Skeletal muscle satellite cell (primary cell): ENCODE measurements at regions not wholly inside any gene's neighbourhood (a gene's known extent, or its start where the extent isn't known, plus 50 kb on each side); places are given as distances from the start of the nearest gene placed in this dataset.

ENCODE experiments used
- H3K27me3 ChIP-seq: 2 replicates; pipeline ENCODE4 v1.7.0; 2013; ENCODE audit warnings: low read length; ENCODE audit not compliant: control insufficient read depth, insufficient read depth
- H3K36me3 ChIP-seq: 2 replicates; pipeline ENCODE4 v1.7.0; 2013; ENCODE audit warnings: mild to moderate bottlenecking, control low read depth, low read length; ENCODE audit not compliant: insufficient read depth
- H3K4me1 ChIP-seq: 2 replicates; pipeline ENCODE4 v1.7.0; 2013; ENCODE audit warnings: low read length; ENCODE audit not compliant: control insufficient read depth, insufficient read depth
- H3K4me2 ChIP-seq: 2 replicates; pipeline ENCODE4 v1.7.0; 2013; ENCODE audit warnings: mild to moderate bottlenecking, low read length
- H3K4me3 ChIP-seq: 2 replicates; pipeline ENCODE4 v1.7.0; 2013; ENCODE audit warnings: low read length
- H3K9ac ChIP-seq: 2 replicates; pipeline ENCODE4 v1.7.0; 2013; ENCODE audit warnings: mild to moderate bottlenecking, low read depth, low read length, moderate library complexity
- H3K9me3 ChIP-seq: replicated peaks from 2 replicates; pipeline ENCODE4 v1.7.0; 2013; ENCODE audit warnings: mild to moderate bottlenecking, control low read depth, low read length

- H3K4me1 ChIP-seq: no peaks in the 10 kb centered on the region
- H3K4me3 ChIP-seq: no peak overlapping the region
- no peaks in the 10 kb centered on the region for H3K27me3 ChIP-seq
- H3K9ac ChIP-seq: no peak overlapping the region
- no peak overlapping the region for H3K4me2 ChIP-seq
- H3K9me3 ChIP-seq: no peaks in the 10 kb centered on the region
- no peaks in the 10 kb centered on the region for H3K36me3 ChIP-seq
Observed at GRCh38 chr20:11059659-11060058, 385.9 kb upstream of the JAG1 start.

- Histone ChIP-seq H3K36me3 (no peaks in the 10 kb centered on the region), H3K4me2 (no peak overlapping the region), H3K27me3 (no peaks in the 10 kb centered on the region), H3K4me3 (no peak overlapping the region), H3K9ac (no peak overlapping the region), H3K9me3 (no peaks in the 10 kb centered on the region), H3K4me1 (no peaks in the 10 kb centered on the region)
Observed at GRCh38 chr20:11060423-11061185, 386.8 kb upstream of the JAG1 start.

- H3K9me3 ChIP-seq: no peaks in the 10 kb centered on the region
- H3K4me3 ChIP-seq: no peak overlapping the region
- H3K4me2 ChIP-seq: no peak overlapping the region
- H3K36me3 ChIP-seq: no peaks in the 10 kb centered on the region
- no peaks in the 10 kb centered on the region for H3K27me3 ChIP-seq
- H3K4me1 ChIP-seq: no peaks in the 10 kb centered on the region
- no peak overlapping the region for H3K9ac ChIP-seq
Observed at GRCh38 chr20:11063444-11063843, 389.6 kb upstream of the JAG1 start.

GRCh38 chr20:11064946-11065345, 391.1 kb upstream of the JAG1 start:
- no peaks in the 10 kb centered on the region for H3K9me3 ChIP-seq
- H3K4me3 ChIP-seq: no peak overlapping the region
- no peaks in the 10 kb centered on the region for H3K27me3 ChIP-seq
- no peaks in the 10 kb centered on the region for H3K4me1 ChIP-seq
- no peak overlapping the region for H3K9ac ChIP-seq
- H3K36me3 ChIP-seq: no peaks in the 10 kb centered on the region
- no peak overlapping the region for H3K4me2 ChIP-seq

GRCh38 chr20:11067359-11067758, 393.6 kb upstream of the JAG1 start:
- H3K36me3 ChIP-seq: no peaks in the 10 kb centered on the region
- H3K4me2 ChIP-seq: no peak overlapping the region
- no peaks in the 10 kb centered on the region for H3K27me3 ChIP-seq
- H3K9ac ChIP-seq: no peak overlapping the region
- H3K9me3 ChIP-seq: no peaks in the 10 kb centered on the region
- H3K4me1 ChIP-seq: no peaks in the 10 kb centered on the region
- H3K4me3 ChIP-seq: no peak overlapping the region

GRCh38 chr20:11072982-11073381, 399.2 kb upstream of the JAG1 start:
- no peak overlapping the region for H3K4me2 ChIP-seq
- H3K9ac ChIP-seq: no peak overlapping the region
- H3K27me3 ChIP-seq: no peaks in the 10 kb centered on the region
- H3K36me3 ChIP-seq: no peaks in the 10 kb centered on the region
- H3K4me1 ChIP-seq: no peaks in the 10 kb centered on the region
- no peak overlapping the region for H3K4me3 ChIP-seq
- H3K9me3 ChIP-seq: no peaks in the 10 kb centered on the region

GRCh38 chr20:11076434-11077105, 402.8 kb upstream of the JAG1 start:
- no peak overlapping the region for H3K4me2 ChIP-seq
- H3K27me3 ChIP-seq: no peaks in the 10 kb centered on the region
- no peaks in the 10 kb centered on the region for H3K9me3 ChIP-seq
- no peaks in the 10 kb centered on the region for H3K36me3 ChIP-seq
- H3K4me3 ChIP-seq: no peak overlapping the region
- no peaks in the 10 kb centered on the region for H3K4me1 ChIP-seq
- no peak overlapping the region for H3K9ac ChIP-seq

GRCh38 chr20:11077226-11077625, 403.4 kb upstream of the JAG1 start:
- Histone ChIP-seq H3K9ac (no peak overlapping the region), H3K4me1 (no peaks in the 10 kb centered on the region), H3K36me3 (no peaks in the 10 kb centered on the region)

GRCh38 chr20:11080010-11080409, 406.2 kb upstream of the JAG1 start:
- Histone ChIP-seq H3K4me1 (no peaks in the 10 kb centered on the region), H3K4me3 (no peak overlapping the region), H3K4me2 (no peak overlapping the region), H3K36me3 (no peaks in the 10 kb centered on the region), H3K27me3 (no peaks in the 10 kb centered on the region), H3K9me3 (no peaks in the 10 kb centered on the region), H3K9ac (no peak overlapping the region)

More at GRCh38 chr20:11077226-11077625, 403.4 kb upstream of the JAG1 start:
- Histone ChIP-seq H3K27me3 (no peaks in the 10 kb centered on the region), H3K4me2 (no peak overlapping the region), H3K9me3 (no peaks in the 10 kb centered on the region), H3K4me3 (no peak overlapping the region)

- H3K9me3 ChIP-seq: no peaks in the 10 kb centered on the region
- no peak overlapping the region for H3K9ac ChIP-seq
- no peaks in the 10 kb centered on the region for H3K36me3 ChIP-seq
- H3K4me3 ChIP-seq: no peak overlapping the region
- H3K4me2 ChIP-seq: no peak overlapping the region
- H3K4me1 ChIP-seq: no peaks in the 10 kb centered on the region
- no peaks in the 10 kb centered on the region for H3K27me3 ChIP-seq
Observed at GRCh38 chr20:11080781-11081377, 407.1 kb upstream of the JAG1 start.

GRCh38 chr20:11083841-11084240, 410.0 kb upstream of the JAG1 start:
- H3K27me3 ChIP-seq: no peaks in the 10 kb centered on the region
- no peaks in the 10 kb centered on the region for H3K4me1 ChIP-seq
- no peaks in the 10 kb centered on the region for H3K9me3 ChIP-seq
- H3K9ac ChIP-seq: no peak overlapping the region
- no peak overlapping the region for H3K4me2 ChIP-seq
- no peak overlapping the region for H3K4me3 ChIP-seq
- no peaks in the 10 kb centered on the region for H3K36me3 ChIP-seq
